GM12872 (cell line): ENCODE measurements at regions not wholly inside any gene's neighbourhood (a gene's known extent, or its start where the extent isn't known, plus 50 kb on each side); places are given as distances from the start of the nearest gene placed in this dataset.

Source experiments
- CTCF ChIP-seq: IDR thresholded peaks from 3 replicates; pipeline ENCODE4 v1.5.1; 2011; ENCODE audit warnings: low read depth, mild to moderate bottlenecking, low read length, moderate library complexity; ENCODE audit not compliant: insufficient read depth

DNA sequence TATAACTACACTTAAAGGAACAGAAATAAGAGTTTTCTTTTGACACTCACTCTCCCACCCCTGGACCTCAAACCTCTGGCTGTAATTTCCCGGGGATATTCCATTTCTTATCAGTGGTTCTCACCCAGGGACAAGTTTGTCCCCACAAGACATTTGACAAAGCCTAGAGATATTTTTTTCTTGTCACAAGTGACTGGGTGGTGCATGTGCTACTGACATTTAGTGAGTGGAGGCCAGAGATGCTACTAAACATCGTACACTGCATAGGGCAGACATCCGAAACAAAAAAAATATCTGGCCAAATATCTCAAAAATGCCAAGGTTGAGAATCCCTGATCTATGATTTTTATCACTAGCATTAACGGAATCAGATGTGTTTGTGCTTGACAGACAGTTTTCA lies 168.0 kb upstream of the FRMD4B start:
- TF ChIP-seq CTCF: no peak

GRCh38 chr3:69547461-69547880 lies 161.6 kb upstream of the FRMD4B start:
- no peak for TF ChIP-seq CTCF

DNA sequence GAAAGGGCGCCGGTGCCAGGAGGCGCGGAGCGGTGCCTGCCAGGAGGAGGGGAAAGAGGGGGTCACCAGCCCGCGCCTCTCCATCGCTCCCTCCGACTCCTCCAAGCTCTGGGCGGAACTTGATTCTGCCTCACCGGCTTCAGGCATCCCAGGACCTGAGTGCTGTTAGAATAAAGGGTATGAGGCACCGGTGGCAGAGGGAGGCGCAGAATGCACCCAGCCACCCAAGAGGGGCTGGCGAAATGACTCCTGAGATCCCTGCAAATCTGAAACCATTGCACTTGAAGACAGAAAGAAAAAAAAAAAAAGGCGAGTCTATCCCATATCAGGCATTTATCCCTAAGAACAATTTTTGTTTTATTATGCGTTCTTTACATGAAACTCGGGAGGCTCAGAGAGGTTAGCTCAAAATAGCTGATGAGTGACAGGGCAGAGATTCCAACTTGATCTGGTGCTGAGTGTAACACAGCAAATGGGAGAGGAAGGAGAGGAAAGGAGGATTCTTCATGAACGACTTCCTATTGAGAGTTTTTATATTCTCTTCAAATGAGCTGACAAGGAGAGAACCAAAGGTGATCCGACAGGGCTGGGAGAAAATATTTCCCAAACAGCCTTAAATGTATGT lies 157.0 kb upstream of the FRMD4B start:
- TF ChIP-seq CTCF: no peak

GRCh38 chr3:69542089-69542804 lies 156.4 kb upstream of the FRMD4B start:
- no peak for TF ChIP-seq CTCF

DNA sequence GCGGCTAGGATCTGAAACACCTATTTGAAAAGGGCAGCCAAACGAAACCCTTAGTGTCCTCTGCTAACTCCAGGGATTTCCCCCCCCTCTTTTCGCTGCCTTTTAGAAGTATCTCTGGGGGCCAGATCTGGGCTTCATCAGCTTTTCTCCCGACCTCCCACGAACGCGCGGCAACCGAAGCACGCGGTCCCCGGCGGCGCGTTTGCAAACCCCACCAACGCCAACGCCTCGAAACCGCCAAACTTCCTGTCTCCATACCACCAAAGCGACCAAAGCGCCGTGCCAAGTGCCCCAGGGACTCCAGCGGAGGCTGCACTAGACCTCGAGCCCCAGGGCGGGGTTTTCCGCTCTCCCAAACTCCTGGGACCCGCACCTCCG lies 155.8 kb upstream of the FRMD4B start:
- no peak for TF ChIP-seq CTCF

DNA sequence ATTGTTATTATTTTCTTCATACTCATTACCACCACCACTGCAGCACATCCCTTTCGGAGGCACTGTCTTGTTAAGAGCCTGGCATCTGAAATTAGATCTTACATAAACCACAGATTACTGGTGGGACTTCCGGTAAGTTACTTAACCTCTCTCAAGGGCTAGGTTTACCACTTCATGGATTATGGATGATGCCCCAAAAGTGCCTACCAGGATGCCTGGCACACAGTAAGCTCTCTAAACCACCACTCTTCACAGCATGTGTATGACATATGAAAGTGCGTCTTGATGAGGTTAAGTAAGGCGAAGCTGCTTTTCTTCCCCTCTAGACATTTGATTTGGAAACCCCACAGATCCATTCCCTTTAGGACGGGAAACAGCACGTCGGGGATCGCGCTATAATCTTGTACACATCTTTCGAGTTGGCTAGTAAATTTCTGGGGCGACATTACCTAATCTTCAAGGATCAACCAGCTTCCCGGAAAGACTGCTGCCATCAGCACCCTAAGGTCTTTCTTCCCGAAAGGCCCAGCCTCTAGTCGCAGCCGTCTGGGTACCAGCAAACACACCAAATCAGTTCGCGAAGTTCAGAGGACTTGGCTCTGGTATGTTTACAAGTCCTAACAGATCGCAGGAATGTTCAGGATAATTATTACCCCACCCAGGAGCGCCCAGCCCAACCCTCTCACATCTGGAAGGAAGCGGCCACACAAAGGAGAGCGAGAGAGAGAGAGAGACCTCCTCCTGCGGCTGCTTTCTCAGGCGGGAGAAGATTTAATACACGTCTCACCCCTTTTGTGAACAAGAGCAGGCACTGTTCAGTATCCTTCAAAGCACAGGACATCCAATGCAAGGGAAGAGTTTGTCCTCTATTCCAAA lies 155.1 kb upstream of the FRMD4B start:
- no peak for TF ChIP-seq CTCF

- TF ChIP-seq CTCF: no peak
Measured at GRCh38 chr3:69539134-69539533, 153.2 kb upstream of the FRMD4B start.
